K562 (cell line): ENCODE measurements at regions not wholly inside any gene's neighbourhood (a gene's known extent, or its start where the extent isn't known, plus 50 kb on each side); places are given as distances from the start of the nearest gene placed in this dataset.

Experiments used
- HMGN3 ChIP-seq: IDR thresholded peaks from 2 replicates; pipeline ENCODE4 v1.6.1; 2011; ENCODE audit warnings: borderline replicate concordance, low read depth, mild to moderate bottlenecking, mixed read lengths, low read length; ENCODE audit not compliant: insufficient read length; ENCODE audit errors: extremely low read depth
- KAT2B ChIP-seq: IDR thresholded peaks from one replicate; pipeline ENCODE4 v1.6.1; 2012; ENCODE audit warnings: low read depth, mild to moderate bottlenecking, control low read depth, inconsistent platforms, low read length, moderate library complexity
- RBM39 ChIP-seq: fragments of 200-400 bp; formaldehyde crosslinking; optimal IDR thresholded peaks from 2 replicates; pipeline ENCODE3; 2018; ENCODE audit warnings: low read depth, low read length
- RREB1 ChIP-seq: fragments of 250-450 bp; sonication (Bioruptor Pico); IDR thresholded peaks from 2 replicates; pipeline ENCODE4 v1.4.0; 2020
- SMAD1 ChIP-seq: fragments of 150-350 bp; IDR thresholded peaks from 2 replicates; pipeline ENCODE4 v1.6.1; 2014; ENCODE audit warnings: low read length, low read depth; ENCODE audit not compliant: partially characterized antibody
- ZNF197 ChIP-seq: fragments of 200-800 bp; sonication (Bioruptor generic); IDR thresholded peaks from 2 replicates; pipeline ENCODE4 v1.6.1; 2016; ENCODE audit warnings: low read depth, missing genetic modification characterization, missing compliant biosample characterization
- ZNF76 ChIP-seq: fragments of 250-450 bp; sonication (Bioruptor Pico); IDR thresholded peaks from 2 replicates; pipeline ENCODE4 v1.4.0; 2020; ENCODE audit warnings: mild to moderate bottlenecking, moderate library complexity, borderline replicate concordance
- ZNF79 ChIP-seq: fragments of 250-450 bp; sonication (Bioruptor Pico); IDR thresholded peaks from 2 replicates; pipeline ENCODE4 v1.4.0; 2020; ENCODE audit warnings: low read depth, mild to moderate bottlenecking, moderate library complexity
- TF ChIP-seq, protein P1 (sequence below): sonication (generic); formaldehyde crosslinking; IDR thresholded peaks from 2 replicates; pipeline ENCODE4 v1.8.0; 2022; ENCODE audit warnings: mild to moderate bottlenecking, missing genetic modification reagents

GRCh38 chr6:62914530-62914929 lies 296.7 kb upstream of the FKBP1C start (continued):
- TF ChIP-seq RREB1 (CRISPR knock-in tag) (no peak), ZNF79 (CRISPR knock-in tag) (no peak), KAT2B (no peak), HMGN3 (no peak), ZNF76 (no peak), ZNF197 (no peak), SMAD1 (no peak), RBM39 (no peak)
- TF ChIP-seq, protein P1, sequence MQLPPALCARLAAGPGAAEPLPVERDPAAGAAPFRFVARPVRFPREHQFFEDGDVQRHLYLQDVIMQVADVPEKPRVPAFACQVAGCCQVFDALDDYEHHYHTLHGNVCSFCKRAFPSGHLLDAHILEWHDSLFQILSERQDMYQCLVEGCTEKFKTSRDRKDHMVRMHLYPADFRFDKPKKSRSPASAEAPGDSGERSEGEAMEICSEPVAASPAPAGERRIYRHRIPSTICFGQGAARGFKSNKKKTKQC (CRISPR knock-in tag) = no peak
